ENCODE measurements at regions not wholly inside any gene's neighbourhood (a gene's known extent, or its start where the extent isn't known, plus 50 kb on each side); places are given as distances from the start of the nearest gene placed in this dataset.
A peak's percentile ranks its signal among the peaks of the same experiment; 100 is the strongest.

- Histone ChIP-seq H3K36me3 (no peaks in the 10 kb centered on the region), H3K4me1 (no peaks in the 10 kb centered on the region), H3K4me3 (no peak overlapping the region), H3K27me3 (no peaks in the 10 kb centered on the region), H3K27ac (no peak overlapping the region), H3K9me3 (no peaks in the 10 kb centered on the region)
- intact Hi-C loops (cut with DNase I; ENCODE audit: low total_unique reads): no loop called here
- TF ChIP-seq POLR2A (IDR thresholded peaks at IDR 0.05) (no peak), CTCF (IDR thresholded peaks at IDR 0.05) (no peak)
- no peak for DNase-seq
These were observed 130.6 kb upstream of the STX18 start for GRCh38 chr4:4672402-4672801.

- no peaks in the 10 kb centered on the region for H3K36me3 ChIP-seq
- no peaks in the 10 kb centered on the region for H3K4me1 ChIP-seq
- H3K4me3 ChIP-seq: no peak overlapping the region
- no peaks in the 10 kb centered on the region for H3K9me3 ChIP-seq
- intact Hi-C loops (cut with DNase I; ENCODE audit: low total_unique reads): no loop called here
- no peak overlapping the region for H3K27ac ChIP-seq
- H3K27me3 ChIP-seq: no peaks in the 10 kb centered on the region
- TF ChIP-seq POLR2A (IDR thresholded peaks at IDR 0.05): no peak
- TF ChIP-seq CTCF (IDR thresholded peaks at IDR 0.05): no peak
- DNase-seq: no peak
These were observed 130.0 kb upstream of the STX18 start for GRCh38 chr4:4671774-4672349.

- no peak overlapping the region for H3K4me3 ChIP-seq
- no peaks in the 10 kb centered on the region for H3K27me3 ChIP-seq
- no peaks in the 10 kb centered on the region for H3K4me1 ChIP-seq
- no peaks in the 10 kb centered on the region for H3K9me3 ChIP-seq
- no peaks in the 10 kb centered on the region for H3K36me3 ChIP-seq
- no peak for DNase-seq
- intact Hi-C loops (cut with DNase I; ENCODE audit: low total_unique reads): no loop called here
- no peak overlapping the region for H3K27ac ChIP-seq
- no peak for TF ChIP-seq POLR2A (IDR thresholded peaks at IDR 0.05)
- no peak for TF ChIP-seq CTCF (IDR thresholded peaks at IDR 0.05)
These were observed 129.0 kb upstream of the STX18 start for GRCh38 chr4:4670869-4671268.

DNA sequence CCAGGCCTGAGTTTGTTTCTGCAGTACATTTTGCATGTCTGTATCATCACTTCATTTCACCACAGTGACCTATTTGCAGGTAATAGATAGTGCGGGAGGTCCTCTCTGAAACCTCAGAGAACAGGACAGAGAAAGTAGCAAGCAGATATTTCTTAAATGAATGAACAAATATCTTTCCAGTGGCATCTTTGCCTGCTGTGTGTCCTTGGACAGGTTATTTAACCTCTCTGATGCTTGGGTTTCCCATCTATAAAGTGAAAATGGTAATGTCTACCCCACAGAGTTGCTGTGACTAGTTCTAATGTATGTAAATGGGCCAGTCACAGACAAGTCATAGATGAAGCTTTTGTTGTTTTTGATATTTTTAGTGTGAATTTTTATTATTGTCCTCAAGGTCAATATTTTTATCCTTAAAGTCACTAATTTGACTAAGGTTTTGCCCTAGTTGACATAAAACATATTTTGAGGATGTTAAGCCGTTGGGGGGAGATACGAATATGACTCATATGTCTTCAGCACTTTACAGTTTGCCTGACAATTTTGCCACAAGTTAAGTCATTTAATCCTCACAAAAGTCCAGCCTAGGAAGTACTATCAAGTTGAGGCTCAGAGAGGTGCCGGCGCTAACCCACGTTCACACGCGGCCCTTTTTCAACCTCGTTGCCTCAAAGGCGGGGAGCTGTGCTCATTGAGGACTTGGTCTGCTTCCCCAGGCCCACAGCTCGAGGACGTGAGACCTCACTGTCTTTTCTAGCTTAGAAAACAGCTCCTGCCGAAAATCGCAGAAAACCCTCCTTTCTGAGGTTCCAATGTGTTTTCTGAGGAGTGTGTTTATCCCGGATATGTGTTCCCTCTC is 126.7 kb upstream of the STX18 start:
- Histone ChIP-seq H3K27ac (no peak overlapping the region), H3K4me1 (no peaks in the 10 kb centered on the region), H3K4me3 (no peak overlapping the region), H3K27me3 (no peaks in the 10 kb centered on the region), H3K9me3 (no peaks in the 10 kb centered on the region), H3K36me3 (no peaks in the 10 kb centered on the region)
- intact Hi-C loops (cut with DNase I; ENCODE audit: low total_unique reads): no loop called here
- no peak for DNase-seq
- TF ChIP-seq POLR2A (IDR thresholded peaks at IDR 0.05) (no peak), CTCF (IDR thresholded peaks at IDR 0.05) (no peak)

- peak overlapping the region in 1 of 2 donors; percentile 25 for H3K27ac ChIP-seq
- no peaks in the 10 kb centered on the region for H3K27me3 ChIP-seq
- DNase-seq: no peak
- TF ChIP-seq POLR2A (IDR thresholded peaks at IDR 0.05): no peak
- no peak for TF ChIP-seq CTCF (IDR thresholded peaks at IDR 0.05)
- no peak overlapping the region for H3K4me3 ChIP-seq
- H3K4me1 ChIP-seq: no peaks in the 10 kb centered on the region
- H3K9me3 ChIP-seq: no peaks in the 10 kb centered on the region
- intact Hi-C loops (cut with DNase I; ENCODE audit: low total_unique reads): no loop called here
- H3K36me3 ChIP-seq: no peaks in the 10 kb centered on the region
These were observed 125.8 kb upstream of the STX18 start for GRCh38 chr4:4667622-4668081.
